Transverse colon (tissue), 4 donors: ENCODE measurements at regions not wholly inside any gene's neighbourhood (a gene's known extent, or its start where the extent isn't known, plus 50 kb on each side); places are given as distances from the start of the nearest gene placed in this dataset.

Source experiments
- DNase-seq: peaks from one replicate; pipeline ENCODE4 v3.0.0-alpha.2; 2019
- H3K27ac ChIP-seq, 4 donors: fragments of 200-600 bp; sonication (generic); 2 replicates each; pipeline ENCODE4 v1.5.1; 2016 to 2018; ENCODE audit warnings: inconsistent platforms in 4 of 4
- H3K27me3 ChIP-seq: fragments of 200-600 bp; sonication (generic); 2 replicates; pipeline ENCODE4 v1.5.1; 2017; ENCODE audit warnings: inconsistent platforms
- H3K36me3 ChIP-seq, 4 donors: fragments of 200-600 bp; sonication (generic); 2 replicates each; pipeline ENCODE4 v1.5.1; 2017 to 2019; ENCODE audit warnings: inconsistent platforms in 4 of 4
- H3K4me1 ChIP-seq, 4 donors: fragments of 200-600 bp; sonication (generic); 2 replicates each; pipeline ENCODE4 v1.5.1; 2017 to 2020; ENCODE audit warnings: inconsistent platforms in 4 of 4
- H3K4me3 ChIP-seq, 4 donors: fragments of 200-600 bp; sonication (generic); 1 replicate in 1 of 4; 2 replicates in 3 of 4; pipeline versions ENCODE4 v1.5.1 to v1.6.1; 2017 to 2019; ENCODE audit warnings: inconsistent platforms in 4 of 4
- H3K9me3 ChIP-seq, 2 donors: fragments of 200-600 bp; sonication (generic); 2 replicates each; pipeline ENCODE4 v1.5.1; 2017 to 2019; ENCODE audit warnings: inconsistent platforms in 2 of 2
- EP300 ChIP-seq: sonication (generic); formaldehyde crosslinking; IDR thresholded peaks from one replicate; pipeline ENCODE4 v1.6.1; 2017; ENCODE audit warnings: antibody characterized with exemption, low read depth
- POLR2A ChIP-seq: fragments of 450-650 bp; IDR thresholded peaks from one replicate; pipeline ENCODE4 v1.6.1; 2016; ENCODE audit warnings: antibody characterized with exemption, mild to moderate bottlenecking, moderate library complexity
- POLR2AphosphoS5 ChIP-seq, 3 donors: sonication (generic); formaldehyde crosslinking; IDR thresholded peaks; one replicate each; pipeline ENCODE4 v1.6.1; 2016; ENCODE audit warnings: antibody characterized with exemption in 3 of 3
- WGBS, 2 donors: methylation state at CpG; one replicate each; pipeline ENCODE4 v1.1.5; 2018; ENCODE audit warnings: low coverage in 1 of 2; 5-methylcytosine and 5-hydroxymethylcytosine counted together
- in situ Hi-C, 4 donors: fragments of 200-750 bp; cut with MboI; loops; one replicate each; pipeline versions ENCODE4 v1.15.0 to v1.15.1; 2017; ENCODE audit warnings: low sequenced_read_pairs in 3 of 4, low pct_ligation_motif_present in 1 of 4, low pct_unique_long_range_greater_than_20kb in 1 of 4
- intact Hi-C: fragments of 100-400 bp; cut with DNase I; formaldehyde crosslinking; loops from one replicate; pipeline ENCODE4 v1.15.1; 2023; ENCODE audit warnings: low total_unique reads
- TF ChIP-seq, protein P1 (sequence below), 5 experiments: fragments of 200-600 bp in 3 of 5; fragments of 450-650 bp in 2 of 5; sonication (generic) in 3 of 5; IDR thresholded peaks; 1 replicate in 2 of 5; 2 replicates in 3 of 5; pipeline ENCODE4 v1.5.1; 2016 to 2017; ENCODE audit warnings: antibody characterized with exemption in 5 of 5, inconsistent platforms in 3 of 5, mild to moderate bottlenecking in 2 of 5, moderate library complexity in 1 of 5

DNA sequence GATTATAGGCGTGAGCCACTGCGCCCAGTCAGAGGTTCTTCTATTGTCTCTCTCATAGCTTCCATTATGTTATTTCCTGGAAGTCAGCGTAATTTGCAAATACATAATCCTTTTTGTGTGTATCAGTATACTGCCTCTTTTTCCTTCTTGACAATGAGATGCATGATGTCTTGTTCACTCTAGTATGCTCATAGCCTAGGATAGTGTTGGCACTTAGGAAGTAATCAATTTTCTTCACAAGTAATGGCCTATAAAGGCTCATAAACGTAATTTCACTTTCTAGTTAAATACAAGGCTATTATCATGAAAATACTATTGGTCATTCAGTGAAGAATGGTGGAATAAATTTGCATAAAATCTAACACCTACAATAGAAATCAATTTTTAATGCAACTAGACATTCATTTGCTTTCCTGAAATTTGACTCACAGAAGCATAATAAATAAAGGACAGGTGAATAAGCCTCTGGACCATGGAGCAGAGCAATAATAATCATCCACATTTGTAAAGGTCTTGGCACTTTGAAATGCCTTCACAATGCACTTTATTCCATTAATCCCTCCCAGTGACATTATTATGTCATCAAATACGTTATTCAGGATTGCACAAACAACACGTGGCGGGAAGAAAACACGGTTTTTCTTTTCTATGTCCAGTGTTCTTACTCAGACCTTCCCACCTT is 366.9 kb upstream of the BTBD3 start:
- DNase-seq = no peak
- Histone ChIP-seq H3K27me3 (no peaks in the 10 kb centered on the region), H3K27ac (no peak overlapping the region), H3K4me1 (peaks cover 0 to 10% (median 0%) of the 10 kb centered on the region in 4 donors), H3K36me3 (no peaks in the 10 kb centered on the region), H3K9me3 (no peaks in the 10 kb centered on the region), H3K4me3 (no peak overlapping the region)
- WGBS, 2 donors = 74 to 81% methylated on average over 8 of the region's 8 CpGs
- TF ChIP-seq POLR2AphosphoS5 (IDR thresholded peaks at IDR 0.05) (no peak), EP300 (no peak), POLR2A (no peak)
- intact Hi-C loops (no loop called here), in situ Hi-C loops (no loop called here)

DNA sequence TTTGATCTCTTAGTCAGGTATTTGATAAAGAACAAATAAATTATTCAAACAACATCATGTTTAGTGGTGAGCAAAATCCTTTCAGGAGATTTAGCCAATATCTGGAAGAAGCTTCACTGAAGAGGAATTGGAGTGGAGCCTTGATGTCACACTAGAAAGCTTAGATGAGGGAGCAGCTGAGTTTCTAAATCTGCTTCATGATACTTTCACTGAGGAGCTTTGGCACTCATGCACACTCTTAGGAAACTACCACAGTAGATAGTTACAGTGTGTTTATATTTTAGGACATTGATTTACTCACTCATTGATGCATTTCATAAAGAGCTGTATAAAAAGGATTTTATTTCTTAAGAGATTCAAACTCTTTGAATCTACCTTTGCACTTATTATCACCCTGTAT is 366.2 kb upstream of the BTBD3 start:
- no peak overlapping the region for H3K27ac ChIP-seq

GRCh38 chr20:11553603-11554002 is 364.1 kb upstream of the BTBD3 start:
- 77 to 83% methylated on average over 4 of the region's 4 CpGs for WGBS, 2 donors
- intact Hi-C loops = no loop called here
- no peaks in the 10 kb centered on the region for H3K36me3 ChIP-seq
- H3K4me1 ChIP-seq = peaks cover 0 to 10% (median 0%) of the 10 kb centered on the region in 4 donors
- in situ Hi-C loops = no loop called here
- no peak overlapping the region for H3K27ac ChIP-seq
- no peaks in the 10 kb centered on the region for H3K9me3 ChIP-seq
- TF ChIP-seq EP300 = no peak
- TF ChIP-seq, protein P1, sequence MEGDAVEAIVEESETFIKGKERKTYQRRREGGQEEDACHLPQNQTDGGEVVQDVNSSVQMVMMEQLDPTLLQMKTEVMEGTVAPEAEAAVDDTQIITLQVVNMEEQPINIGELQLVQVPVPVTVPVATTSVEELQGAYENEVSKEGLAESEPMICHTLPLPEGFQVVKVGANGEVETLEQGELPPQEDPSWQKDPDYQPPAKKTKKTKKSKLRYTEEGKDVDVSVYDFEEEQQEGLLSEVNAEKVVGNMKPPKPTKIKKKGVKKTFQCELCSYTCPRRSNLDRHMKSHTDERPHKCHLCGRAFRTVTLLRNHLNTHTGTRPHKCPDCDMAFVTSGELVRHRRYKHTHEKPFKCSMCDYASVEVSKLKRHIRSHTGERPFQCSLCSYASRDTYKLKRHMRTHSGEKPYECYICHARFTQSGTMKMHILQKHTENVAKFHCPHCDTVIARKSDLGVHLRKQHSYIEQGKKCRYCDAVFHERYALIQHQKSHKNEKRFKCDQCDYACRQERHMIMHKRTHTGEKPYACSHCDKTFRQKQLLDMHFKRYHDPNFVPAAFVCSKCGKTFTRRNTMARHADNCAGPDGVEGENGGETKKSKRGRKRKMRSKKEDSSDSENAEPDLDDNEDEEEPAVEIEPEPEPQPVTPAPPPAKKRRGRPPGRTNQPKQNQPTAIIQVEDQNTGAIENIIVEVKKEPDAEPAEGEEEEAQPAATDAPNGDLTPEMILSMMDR (IDR thresholded peaks at IDR 0.05) = peak in 2 of 5 experiments; percentile 12 to 13
- H3K4me3 ChIP-seq = no peak overlapping the region
- DNase-seq = no peak
- H3K27me3 ChIP-seq = no peaks in the 10 kb centered on the region

More for the DNA sequence above, 366.2 kb upstream of the BTBD3 start:
- intact Hi-C loops = no loop called here
- in situ Hi-C loops = no loop called here
- no peaks in the 10 kb centered on the region for H3K36me3 ChIP-seq
- no peaks in the 10 kb centered on the region for H3K9me3 ChIP-seq
- TF ChIP-seq, protein P1 (IDR thresholded peaks at IDR 0.05) = no peak
- TF ChIP-seq EP300 (no peak), POLR2AphosphoS5 (IDR thresholded peaks at IDR 0.05) (no peak), POLR2A (no peak)
- no peak for DNase-seq
- H3K4me1 ChIP-seq = peaks cover 0 to 10% (median 0%) of the 10 kb centered on the region in 4 donors
- no peak overlapping the region for H3K4me3 ChIP-seq
- H3K27me3 ChIP-seq = no peaks in the 10 kb centered on the region

DNA sequence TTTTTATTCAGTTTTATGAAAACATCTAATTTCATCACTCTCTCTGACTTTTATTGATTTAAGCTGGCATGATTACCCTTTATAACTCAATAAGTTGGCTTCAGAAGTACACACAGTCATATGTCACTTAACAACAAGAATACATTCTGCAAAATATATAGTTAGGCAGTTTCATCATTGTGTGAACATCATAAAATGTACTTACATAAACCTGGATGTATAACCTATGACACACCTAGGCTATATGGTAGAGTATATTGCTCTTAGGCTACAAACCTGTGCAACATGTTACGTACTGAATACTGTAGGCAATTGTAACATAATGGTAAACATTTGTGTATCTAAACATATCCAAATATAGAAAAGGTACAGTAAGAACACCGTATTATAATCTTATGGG is 362.2 kb upstream of the BTBD3 start:
- no peaks in the 10 kb centered on the region for H3K36me3 ChIP-seq
- intact Hi-C loops = no loop called here
- in situ Hi-C loops = no loop called here
- H3K4me3 ChIP-seq = no peak overlapping the region
- no peaks in the 10 kb centered on the region for H3K9me3 ChIP-seq
- H3K27ac ChIP-seq = no peak overlapping the region
- DNase-seq = no peak
- peaks cover 0 to 10% (median 0%) of the 10 kb centered on the region in 4 donors for H3K4me1 ChIP-seq
- 54 to 69% methylated on average over 2 of the region's 2 CpGs for WGBS, 2 donors
- no peak for TF ChIP-seq POLR2AphosphoS5 (IDR thresholded peaks at IDR 0.05)
- TF ChIP-seq, protein P1 (IDR thresholded peaks at IDR 0.05) = no peak
- TF ChIP-seq EP300 = no peak
- no peak for TF ChIP-seq POLR2A
- H3K27me3 ChIP-seq = no peaks in the 10 kb centered on the region

GRCh38 chr20:11556410-11556809 is 361.3 kb upstream of the BTBD3 start:
- in situ Hi-C loops = no loop called here
- Histone ChIP-seq H3K27ac (no peak overlapping the region), H3K36me3 (no peaks in the 10 kb centered on the region), H3K9me3 (no peaks in the 10 kb centered on the region), H3K4me3 (no peak overlapping the region), H3K4me1 (peaks cover 0 to 10% (median 0%) of the 10 kb centered on the region in 4 donors), H3K27me3 (no peaks in the 10 kb centered on the region)
- TF ChIP-seq POLR2AphosphoS5 (IDR thresholded peaks at IDR 0.05) (no peak), POLR2A (no peak), EP300 (no peak)
- TF ChIP-seq, protein P1 (IDR thresholded peaks at IDR 0.05) = no peak
- no peak for DNase-seq
- intact Hi-C loops = no loop called here
- 64 to 83% methylated on average over 2 of the region's 2 CpGs for WGBS, 2 donors
